Ovary (tissue), 3 donors: ENCODE measurements at regions not wholly inside any gene's neighbourhood (a gene's known extent, or its start where the extent isn't known, plus 50 kb on each side); places are given as distances from the start of the nearest gene placed in this dataset.

Experiments
- CTCF ChIP-seq, 3 donors: fragments of 450-650 bp in 2 of 3; fragments of 200-600 bp in 1 of 3; IDR thresholded peaks; one replicate each; pipeline versions ENCODE4 v1.5.1 to v1.8.0; 2016 to 2022; ENCODE audit warnings: antibody characterized with exemption in 3 of 3, mild to moderate bottlenecking in 1 of 3
- EP300 ChIP-seq: sonication (generic); formaldehyde crosslinking; IDR thresholded peaks from one replicate; pipeline ENCODE4 v1.6.1; 2017; ENCODE audit warnings: antibody characterized with exemption
- POLR2A ChIP-seq: fragments of 450-650 bp; IDR thresholded peaks from one replicate; pipeline ENCODE4 v1.6.1; 2017; ENCODE audit warnings: antibody characterized with exemption, mild to moderate bottlenecking, moderate library complexity
- donor health status: DM: no; HTN: no; CAD: no.

- no peak for TF ChIP-seq CTCF (IDR thresholded peaks at IDR 0.05)
- no peak for TF ChIP-seq POLR2A
- no peak for TF ChIP-seq EP300
Measured at GRCh38 chr11:127894316-127894715, 693.0 kb downstream of the ETS1 start.
